GM21528 (cell line): ENCODE measurements at regions not wholly inside any gene's neighbourhood (a gene's known extent, or its start where the extent isn't known, plus 50 kb on each side); places are given as distances from the start of the nearest gene placed in this dataset.
"Not testable (repeated sequence)": the region's sequence is repeated elsewhere in the genome, so short reads cannot be mapped to it uniquely, and the experiment has no call there.

Experiments
- ATAC-seq: cut with Tn5 transposase; IDR thresholded peaks from one replicate; pipeline ENCODE4 v1.9.1; 2021; ENCODE audit warnings: mild to moderate bottlenecking, moderate library complexity; ENCODE audit not compliant: unreplicated experiment, low FRiP score

DNA sequence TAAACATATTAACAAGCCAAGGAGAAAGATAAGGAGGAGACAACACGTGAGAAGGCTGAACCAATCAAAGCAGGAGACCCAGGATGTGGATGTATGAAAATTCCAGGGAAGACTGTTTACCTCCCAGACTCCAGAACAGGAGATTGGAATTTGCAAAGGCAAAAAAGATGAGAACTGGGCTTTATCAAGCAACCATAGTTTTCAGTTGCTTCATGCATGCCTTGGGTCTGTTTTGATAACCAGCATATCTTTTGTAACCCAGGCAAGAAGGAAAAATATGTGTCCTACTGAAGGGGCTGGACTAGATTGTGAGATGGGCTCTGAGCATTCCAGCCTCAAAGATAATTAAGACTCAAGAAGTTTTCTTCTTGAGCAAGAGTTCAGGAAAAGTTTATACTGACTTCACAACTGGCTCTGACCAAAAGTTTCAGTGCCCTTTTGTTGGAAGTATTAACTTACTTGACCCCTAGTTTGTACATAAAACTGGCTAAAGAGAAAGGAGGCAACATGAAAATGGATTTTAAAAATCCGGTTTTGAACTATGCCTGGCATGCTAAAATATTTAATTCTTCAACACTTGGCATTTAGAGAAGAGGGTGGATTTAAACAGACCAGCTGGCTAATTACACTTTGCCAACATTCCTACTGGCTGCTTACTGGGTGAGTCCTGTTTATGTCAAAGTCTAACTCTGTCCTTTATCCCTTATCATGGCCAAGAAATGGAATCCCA lies 79.3 kb upstream of the CD28 start:
- ATAC-seq: no peak

DNA sequence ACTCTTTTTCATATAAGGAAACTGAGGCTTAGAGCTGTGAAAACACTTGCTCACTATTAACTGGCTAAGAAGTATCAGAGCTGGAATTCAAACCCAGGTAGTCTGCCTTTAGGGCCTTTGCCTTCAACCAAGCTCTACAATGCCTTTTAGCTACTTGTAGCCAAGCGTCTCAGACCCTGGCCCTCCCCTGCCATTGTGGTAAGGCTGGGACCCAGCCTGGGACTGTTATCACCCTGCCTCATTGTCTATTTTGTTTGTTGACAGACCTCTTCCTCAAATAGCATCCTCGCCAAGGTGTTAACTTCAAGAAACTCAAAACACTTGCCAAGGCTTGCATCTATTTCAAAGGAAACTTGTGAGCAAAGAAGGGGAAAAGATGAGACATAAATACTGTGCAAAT lies 76.7 kb upstream of the CD28 start:
- no peak for ATAC-seq

DNA sequence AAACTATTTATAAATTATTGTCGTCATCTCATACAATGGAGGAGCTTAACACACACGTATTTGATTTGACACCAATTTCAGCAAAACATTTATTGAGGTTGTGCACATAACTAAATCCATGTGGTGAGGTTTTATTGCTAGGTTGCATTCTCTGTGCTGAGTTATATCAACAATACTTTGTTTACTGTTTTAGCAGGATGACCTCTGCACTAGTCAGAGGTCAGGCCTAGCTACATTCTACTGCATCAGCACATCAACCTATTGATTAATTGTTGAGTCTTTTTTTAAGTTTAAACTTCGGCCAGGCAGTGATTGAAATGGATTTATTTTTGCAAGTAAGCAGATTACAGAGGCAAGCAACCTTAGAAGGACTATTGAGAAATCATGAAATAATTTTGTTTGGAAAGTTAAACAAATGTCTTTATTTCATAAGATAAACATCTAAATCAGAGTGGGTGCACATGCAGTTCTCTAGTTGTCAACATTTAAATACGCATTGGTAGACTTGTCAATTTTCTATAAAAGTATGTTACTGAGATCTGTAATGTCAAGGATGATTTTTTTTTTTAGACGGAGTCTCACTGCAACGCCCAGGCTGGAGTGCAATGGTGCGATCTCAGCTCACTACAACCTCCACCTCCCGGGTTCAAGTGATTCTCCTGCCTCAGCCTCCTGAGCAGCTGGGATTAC lies 75.2 kb upstream of the CD28 start:
- ATAC-seq: no peak

DNA sequence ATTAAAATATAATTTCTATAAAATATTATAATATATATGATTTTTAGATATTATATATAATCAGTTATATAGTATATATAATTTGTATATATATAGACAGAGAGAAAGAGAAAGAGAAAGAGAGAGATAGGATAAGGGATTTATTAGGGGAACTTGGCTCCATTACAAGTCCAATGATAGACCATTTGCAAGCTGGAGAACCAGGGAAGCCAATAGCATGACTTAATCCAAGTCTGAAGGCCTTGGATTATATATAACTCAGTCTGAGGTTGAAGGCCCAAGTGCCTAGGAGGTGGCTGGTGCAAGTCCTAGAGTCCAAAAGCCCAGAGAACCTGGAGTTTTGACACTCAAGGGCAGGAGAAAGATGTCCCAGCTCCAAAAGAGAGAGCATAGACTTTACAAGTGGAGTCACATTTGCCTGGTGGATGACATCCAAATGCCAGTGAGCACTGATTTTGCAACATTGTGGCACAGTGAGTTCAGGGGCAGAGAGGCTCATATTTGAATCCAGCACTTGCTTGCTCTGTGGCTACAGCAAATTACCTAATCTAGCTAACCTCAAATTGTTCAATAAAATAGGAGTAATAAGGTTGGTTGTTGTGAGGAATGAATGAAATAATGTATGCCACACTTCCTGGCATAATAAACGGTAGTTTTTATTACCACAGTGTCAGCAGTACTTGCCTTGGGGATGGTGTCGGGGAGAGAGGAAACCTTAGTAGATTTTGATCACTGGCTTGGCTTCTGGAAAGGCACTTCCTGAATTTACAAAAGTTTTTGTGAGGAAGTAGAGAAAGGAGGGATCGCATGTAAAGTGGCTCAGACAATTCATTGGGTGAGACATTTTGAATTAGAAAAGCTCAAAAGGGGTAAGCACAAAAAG lies 69.6 kb upstream of the CD28 start:
- no peak for ATAC-seq

DNA sequence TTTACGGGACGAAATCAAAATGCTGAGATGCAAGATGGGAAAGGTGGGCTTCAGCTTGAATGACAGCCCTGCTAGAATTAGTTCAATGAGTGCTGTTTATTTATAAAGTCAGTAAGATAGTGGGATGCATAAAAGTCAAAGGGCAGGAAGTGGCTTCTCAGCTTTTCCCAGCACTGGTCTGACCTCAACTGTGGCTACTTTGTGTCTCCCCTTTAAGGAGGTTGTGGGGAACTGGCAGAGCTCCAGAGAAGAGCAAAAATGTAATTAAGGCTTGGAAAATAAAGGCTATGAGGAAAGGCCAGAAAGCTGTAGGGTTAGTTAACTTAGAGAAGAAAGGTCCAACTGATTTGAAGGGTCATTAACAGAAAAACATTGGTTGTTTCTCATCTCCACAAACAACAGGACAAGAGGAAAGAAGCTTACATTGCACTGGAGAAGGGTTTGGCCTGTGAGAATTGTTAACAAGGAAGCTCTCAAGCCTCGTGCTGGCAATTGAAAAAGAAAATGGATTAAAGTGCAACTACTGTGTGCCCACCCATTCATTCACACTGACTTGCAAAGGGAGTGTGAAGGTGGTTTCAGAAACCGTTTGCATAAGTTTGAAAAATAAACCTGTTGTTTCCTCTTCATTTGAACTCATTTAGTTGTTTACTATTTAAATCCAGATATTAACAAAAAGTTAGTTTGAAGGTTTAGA lies 68.8 kb upstream of the CD28 start:
- ATAC-seq: no peak

DNA sequence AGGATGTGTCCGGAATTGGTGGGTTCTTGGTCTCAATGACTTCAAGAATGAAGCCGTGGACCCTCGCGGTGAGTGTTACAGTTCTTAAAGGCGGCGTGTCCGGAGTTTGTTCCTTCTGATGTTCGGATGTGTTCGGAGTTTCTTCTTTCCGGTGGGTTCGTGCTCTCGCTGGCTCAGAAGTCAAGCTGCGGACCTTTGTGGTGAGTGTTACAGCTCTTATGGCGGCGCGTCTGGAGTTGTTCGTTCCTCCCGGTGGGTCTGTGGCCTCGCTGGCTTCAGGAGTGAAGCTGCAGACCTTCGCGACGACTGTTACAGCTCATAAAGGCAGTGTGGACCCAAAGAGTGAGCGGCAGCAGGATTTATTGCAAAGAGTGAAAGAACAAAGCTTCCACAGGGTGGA lies 64.6 kb upstream of the CD28 start:
- ATAC-seq: not testable (repeated sequence)

DNA sequence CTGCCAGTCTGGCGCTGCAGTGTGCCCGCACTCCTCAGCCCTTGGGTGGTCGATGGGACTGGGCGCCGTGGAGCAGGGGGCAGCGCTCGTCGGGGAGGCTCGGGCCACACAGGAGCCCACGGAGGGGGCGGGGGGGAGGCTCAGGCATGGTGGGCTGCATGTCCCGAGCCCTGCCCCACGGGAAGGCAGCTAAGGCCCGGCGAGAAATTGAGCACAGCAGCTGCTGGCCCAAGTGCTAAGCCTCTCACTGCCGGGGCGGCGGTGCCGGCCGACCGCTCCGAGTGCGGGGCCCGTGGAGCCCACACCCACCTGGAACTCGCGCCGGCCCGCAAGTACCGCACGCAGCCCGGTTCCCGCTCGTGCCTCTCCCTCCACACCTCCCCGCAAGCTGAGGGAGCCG lies 63.6 kb upstream of the CD28 start:
- not testable (repeated sequence) for ATAC-seq

DNA sequence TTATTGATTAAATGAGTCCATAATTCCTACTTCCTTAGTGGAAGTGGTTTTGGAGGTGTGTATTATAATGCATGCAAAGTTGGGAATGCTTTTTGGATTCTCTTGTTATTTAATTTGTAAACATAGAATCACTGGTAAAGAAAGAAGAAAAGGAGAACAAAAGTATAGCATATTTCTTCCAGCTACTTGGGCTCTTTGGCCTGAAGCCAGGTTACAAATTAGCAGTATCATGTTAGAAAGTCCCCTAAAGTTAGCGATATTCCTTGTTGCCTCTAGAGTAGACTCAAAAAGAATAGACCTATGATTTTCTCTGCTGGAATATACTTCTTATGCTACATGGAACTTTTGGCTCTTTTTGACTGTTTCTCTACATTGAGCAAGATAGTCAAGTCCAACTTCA lies 60.6 kb upstream of the CD28 start:
- ATAC-seq: no peak

DNA sequence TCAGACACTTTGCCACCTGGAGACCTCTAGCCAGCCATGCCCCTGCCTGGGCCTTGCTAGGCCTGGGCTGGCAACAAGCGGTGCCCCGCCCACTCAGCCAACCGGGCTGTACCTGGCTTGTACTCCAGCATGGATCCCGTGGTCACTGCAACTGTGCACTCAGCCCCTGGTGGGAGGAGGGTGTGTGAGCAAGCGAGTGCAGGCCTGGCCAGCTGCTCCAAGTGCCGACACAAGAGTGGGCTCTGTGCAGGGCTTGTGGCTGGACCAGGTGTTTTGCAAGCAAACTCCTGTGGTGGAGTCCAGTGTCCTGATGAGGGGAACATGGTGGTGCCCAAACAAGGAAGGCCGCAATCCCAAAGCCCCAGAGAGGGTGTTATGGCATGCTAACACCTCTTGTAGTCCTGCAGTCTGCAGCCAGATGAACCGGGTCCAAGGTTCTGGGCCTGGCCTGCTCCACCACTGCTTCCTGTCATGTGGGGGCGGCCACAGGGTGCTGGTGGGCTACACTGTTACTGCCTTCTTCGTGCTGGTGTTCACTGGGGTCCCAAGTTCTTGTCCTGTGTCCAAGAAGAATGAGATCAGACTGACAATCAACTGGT lies 60.1 kb upstream of the CD28 start:
- ATAC-seq: no peak

DNA sequence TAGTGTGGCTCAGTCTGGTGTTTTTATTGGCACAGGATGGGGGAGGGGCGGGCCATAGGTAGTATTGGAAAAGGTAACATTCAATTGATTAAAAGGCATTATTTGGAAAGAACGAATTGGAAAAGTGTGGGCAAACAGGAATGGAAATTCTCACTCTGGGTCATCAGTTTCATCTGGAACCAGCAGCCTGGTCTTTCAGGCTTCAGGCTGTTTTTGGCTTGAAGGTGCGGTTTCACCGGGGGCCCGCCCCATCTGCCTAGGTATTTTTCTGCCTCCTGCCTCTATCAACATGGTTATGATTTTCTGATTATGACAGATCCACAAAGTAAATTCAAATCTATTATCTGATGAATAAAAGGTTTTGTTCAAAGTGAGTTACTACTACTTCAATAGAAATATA lies 59.5 kb upstream of the CD28 start:
- no peak for ATAC-seq

DNA sequence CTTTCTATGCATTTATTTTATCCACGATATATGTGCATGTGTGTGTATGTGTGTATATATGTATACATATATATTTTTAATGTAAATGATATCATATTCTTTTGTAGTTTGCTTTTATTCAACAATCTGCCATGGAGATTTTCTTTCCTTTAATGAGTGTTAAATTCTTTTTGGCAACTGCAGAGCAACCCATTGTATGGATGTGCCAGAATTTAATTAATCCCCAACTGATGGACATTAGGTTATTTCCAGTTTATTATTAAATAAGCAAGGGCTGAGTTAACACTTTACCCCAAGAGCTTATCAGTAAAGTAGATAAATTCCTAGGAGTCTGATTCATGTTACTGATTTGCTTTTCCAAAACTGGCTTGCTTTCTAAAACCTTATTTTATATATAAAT lies 58.9 kb upstream of the CD28 start:
- ATAC-seq: no peak

DNA sequence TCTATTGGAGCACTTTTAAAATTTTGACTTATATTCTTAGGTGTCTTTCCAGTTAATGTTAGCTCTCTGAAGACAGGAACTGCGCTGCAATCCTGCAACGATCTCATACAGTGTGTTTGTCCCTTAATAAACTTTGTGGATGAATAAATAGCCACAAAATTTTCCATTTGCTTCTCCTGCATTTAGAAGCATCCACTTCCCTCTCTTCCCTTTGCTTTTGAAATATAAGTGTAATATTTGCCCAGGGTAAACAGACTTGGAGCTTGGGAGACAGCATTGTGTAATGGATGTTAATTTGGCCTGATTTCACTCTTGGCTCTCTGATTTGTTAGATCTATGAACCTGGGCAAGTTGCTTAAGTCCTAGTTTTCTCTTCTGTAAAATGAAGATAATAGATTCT lies 58.2 kb upstream of the CD28 start:
- ATAC-seq: no peak

DNA sequence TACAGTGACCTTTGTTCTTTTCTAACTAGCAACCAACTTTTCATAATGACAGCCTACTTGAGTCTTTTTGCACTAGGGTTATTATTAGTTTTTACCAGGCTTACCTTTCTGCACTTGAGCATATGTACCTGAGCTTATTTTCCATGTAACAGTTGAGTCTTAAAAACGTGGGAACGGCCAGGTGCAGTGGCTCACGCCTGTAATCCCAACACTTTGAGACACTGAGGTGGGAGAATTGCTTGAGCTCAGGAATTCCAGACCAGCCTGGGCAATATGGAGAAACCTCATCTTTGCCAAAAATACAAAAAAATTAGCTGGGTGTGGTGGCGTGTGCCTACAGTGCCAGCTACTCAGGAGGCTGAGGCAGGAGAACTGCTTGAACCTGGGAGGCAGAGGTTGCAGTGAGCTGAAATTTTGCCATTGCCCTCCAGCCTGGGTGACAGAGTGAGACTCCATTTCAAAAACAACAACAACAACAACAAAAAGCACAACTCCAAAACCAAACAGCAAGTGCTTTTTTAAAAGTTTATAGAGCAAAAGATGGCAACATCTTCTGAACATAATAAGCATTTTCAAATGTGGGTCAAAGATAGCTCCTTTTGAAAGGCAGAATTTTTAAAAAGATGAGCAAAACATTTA lies 57.1 kb upstream of the CD28 start:
- ATAC-seq: no peak

DNA sequence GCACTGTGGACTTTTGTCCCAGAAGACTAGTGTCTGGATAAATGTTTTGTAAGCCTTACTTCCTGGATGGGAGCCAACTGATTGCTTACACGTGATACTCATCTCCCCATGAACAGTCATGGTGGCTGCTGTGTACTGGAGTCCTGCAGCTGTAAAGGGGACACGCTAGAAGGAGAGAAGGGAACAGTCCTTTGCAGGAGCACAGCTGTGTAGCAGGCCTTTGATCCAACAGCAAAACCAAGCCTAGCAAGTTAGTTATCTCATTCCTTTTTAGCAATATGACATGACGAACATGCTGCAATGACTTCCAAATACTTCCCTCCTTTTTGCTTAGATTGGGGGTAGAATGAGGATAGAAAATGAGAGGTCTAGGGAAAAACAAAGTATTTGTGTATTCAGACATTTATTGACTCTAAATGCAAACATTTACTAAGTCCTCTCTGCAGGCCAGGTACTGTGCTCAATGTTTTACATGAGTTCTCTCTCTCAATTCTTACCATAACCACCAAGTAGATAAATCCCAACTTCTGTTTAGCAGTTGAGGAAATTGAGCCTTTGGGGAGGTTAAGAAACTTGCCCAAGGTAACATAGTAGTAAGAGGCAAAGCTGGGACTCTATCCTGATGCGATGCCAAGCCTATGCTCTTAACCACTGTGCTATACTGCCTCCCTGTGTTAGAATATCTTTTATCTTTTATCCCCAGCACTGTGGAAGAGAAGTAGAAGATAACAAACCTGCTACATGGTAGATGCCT lies 55.4 kb upstream of the CD28 start:
- no peak for ATAC-seq

DNA sequence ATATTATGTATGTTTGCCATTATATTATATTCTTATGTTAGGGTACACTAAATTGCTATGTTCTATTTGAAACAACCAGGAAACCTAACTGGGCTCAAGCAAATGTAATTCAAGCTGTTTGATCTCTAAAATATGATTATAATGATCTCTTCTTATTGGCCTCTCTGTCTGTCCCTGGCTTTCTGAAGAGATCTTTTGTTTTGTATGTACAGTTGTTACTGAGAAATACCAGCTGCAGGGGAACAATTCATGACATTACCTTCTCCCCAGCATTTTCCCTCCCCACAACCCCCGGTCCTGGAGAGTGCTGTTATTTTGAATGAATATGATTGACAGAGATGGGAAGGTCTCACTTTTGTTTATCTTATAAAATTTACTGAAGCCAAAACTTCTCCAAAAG lies 54.8 kb upstream of the CD28 start:
- no peak for ATAC-seq

DNA sequence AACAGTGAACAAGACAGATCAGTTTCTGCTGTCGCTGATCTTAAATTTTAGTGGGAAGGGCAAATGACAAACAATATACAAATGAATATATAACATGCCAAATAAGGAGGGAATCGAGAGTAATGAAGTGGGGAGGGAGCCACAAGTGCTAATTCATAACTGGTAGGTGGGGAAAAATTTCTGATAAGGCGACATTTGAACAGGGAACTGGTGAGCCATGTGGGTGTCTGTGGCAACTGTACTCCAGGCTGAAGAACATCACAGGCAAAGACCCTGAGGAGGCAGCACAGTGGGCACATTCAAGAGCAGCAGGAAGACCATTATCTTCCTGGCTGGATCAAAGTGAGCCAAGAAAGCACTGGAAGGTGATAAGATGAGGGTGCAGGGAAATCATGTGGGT lies 51.6 kb upstream of the CD28 start:
- ATAC-seq: no peak

DNA sequence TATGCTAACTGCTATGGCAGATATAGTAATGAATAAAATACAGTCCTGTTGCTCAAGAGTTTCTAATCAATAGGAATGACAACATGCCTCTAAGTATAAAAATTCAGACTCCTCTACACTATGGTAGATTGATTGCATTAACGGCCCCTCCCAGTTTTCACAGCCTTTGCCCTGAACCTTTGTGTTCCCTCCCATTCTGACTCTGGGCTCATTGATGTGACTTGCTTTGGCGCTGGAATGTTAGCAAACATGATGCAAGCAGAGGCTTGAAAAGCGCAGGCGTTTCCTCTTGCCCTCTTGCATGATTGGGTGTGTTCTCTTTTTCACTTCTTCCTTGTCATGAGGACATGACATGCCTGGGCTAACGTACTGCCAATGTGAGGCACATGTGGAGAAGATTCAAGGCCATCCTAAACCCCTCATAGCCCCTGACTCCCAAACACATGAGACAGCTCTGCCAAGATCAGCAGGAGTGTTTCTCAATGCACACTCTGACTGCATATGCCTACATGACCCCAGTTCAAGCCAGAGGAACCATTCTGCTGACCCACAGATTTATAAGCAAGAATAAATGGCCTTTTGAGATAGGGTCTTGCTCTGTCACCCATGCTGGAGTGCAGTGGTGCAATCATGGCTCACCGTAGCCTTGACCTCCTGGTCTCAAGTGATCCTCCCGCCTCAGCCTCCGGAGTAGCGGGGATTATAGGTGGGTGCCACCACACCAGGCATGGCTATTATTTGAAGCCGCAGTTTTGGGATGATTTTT lies 49.7 kb upstream of the CD28 start:
- ATAC-seq: no peak
